ENCODE measurements at regions not wholly inside any gene's neighbourhood (a gene's known extent, or its start where the extent isn't known, plus 50 kb on each side); places are given as distances from the start of the nearest gene placed in this dataset.

DNA sequence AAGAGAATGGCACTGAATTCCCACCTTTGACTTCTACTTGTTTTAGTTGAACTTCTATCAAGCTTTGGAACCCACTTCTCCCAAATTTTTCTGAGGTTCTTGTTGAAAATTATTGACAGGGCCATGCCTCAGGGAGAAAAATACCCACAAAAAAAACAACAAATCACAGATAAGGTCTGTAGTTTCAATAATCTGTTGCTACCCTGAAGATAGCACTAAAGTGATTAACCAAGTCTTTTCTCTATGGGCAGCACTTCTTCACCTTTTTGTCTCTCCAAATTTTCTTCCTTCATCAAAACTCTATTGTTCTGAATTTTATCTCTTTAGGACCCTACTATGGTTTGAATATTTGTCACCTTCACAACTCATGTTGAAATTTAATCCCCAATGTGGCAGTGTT is 154.3 kb upstream of the FGF10 start:
- no peak for TF ChIP-seq CTCF (IDR thresholded peaks at IDR 0.05)
- intact Hi-C loops (cut with DNase I): no loop called here
- FAIRE-seq (no peak), ATAC-seq (no peak), DNase-seq (no peak)
- Histone ChIP-seq H3K9me3 (no peaks in the 10 kb centered on the region), H3K36me3 (no peaks in the 10 kb centered on the region), H3K4me3 (no peak overlapping the region), H3K27ac (no peak overlapping the region), H3K27me3 (no peaks in the 10 kb centered on the region), H3K4me1 (no peaks in the 10 kb centered on the region)

GRCh38 chr5:44542470-44542869 is 153.2 kb upstream of the FGF10 start:
- no peak overlapping the region for H3K27ac ChIP-seq
- WGBS, 2 donors: 71 to 80% methylated on average over 1 of the region's 1 CpG
- no peak for TF ChIP-seq CTCF (IDR thresholded peaks at IDR 0.05)
- DNase-seq: no peak
- H3K36me3 ChIP-seq: no peaks in the 10 kb centered on the region
- H3K4me1 ChIP-seq: no peaks in the 10 kb centered on the region
- no peaks in the 10 kb centered on the region for H3K9me3 ChIP-seq
- intact Hi-C loops (cut with DNase I): no loop called here
- FAIRE-seq: no peak
- ATAC-seq: no peak
- no peaks in the 10 kb centered on the region for H3K27me3 ChIP-seq
- H3K4me3 ChIP-seq: no peak overlapping the region

DNA sequence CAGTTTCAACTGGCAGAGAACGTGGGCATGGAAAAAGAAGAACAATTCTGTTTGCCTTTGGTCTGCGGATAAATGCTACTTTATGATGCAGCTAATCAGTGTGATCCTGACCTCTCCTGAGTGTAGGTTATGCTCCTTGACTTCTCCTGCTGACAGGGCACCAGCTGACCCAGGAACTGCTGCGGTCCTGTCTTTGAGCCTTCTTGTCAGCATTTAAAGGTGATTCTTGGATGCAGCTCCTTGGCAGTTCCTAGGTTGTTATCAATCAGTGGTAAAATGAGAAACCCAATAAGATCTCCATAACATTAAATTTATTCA is 150.3 kb upstream of the FGF10 start:
- no peak for TF ChIP-seq CTCF (IDR thresholded peaks at IDR 0.05)
- DNase-seq (no peak), FAIRE-seq (no peak), ATAC-seq (no peak)
- intact Hi-C loops (cut with DNase I): no loop called here
- WGBS, 2 donors: 76 to 83% methylated on average over 3 of the region's 3 CpGs
- H3K9me3 ChIP-seq: no peaks in the 10 kb centered on the region
- no peaks in the 10 kb centered on the region for H3K36me3 ChIP-seq
- H3K27me3 ChIP-seq: no peaks in the 10 kb centered on the region
- H3K27ac ChIP-seq: no peak overlapping the region
- H3K4me1 ChIP-seq: no peaks in the 10 kb centered on the region
- H3K4me3 ChIP-seq: no peak overlapping the region

DNA sequence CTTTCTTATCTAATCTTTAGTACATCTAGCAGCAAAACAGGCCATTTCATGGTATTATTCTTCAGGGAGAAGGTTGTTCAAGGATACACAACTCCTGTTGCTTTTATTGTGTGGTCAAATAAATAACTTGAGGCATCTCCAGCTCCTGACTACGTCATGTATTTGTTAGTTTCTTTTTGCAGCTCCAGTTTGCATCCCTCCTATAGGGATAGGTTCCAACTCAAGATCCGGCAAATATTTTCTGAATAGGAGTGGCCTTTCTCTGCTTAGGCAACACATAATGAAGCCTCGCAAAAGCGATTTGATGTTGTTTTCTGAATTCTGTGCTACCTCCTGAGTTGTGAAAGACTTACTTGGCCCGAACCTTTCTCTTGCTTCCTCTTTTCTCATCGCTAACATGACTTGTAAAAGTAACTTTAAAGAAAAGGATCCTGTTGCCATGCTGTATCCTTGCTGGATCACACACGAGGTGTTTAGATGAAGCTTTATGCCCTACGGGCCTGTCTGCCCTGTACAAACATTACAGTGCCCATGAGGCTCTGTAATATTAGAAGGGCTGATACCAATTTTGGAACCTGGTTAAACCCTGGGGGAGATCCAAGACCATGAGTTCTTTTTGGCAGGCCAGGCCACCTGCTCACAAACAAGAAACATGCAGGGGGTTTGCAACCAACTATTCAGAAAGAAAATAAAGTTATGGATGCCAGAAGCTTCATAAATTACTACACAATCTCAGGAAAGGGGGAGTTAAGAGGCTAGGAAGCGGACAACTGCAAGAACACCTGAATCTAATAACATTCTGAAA is 149.8 kb upstream of the FGF10 start:
- peak in 1 of 4 donors; percentile 19 for ATAC-seq
- WGBS, 2 donors: 77 to 81% methylated on average over 9 of the region's 9 CpGs
- no peak for TF ChIP-seq CTCF (IDR thresholded peaks at IDR 0.05)
- Histone ChIP-seq H3K4me3 (no peak overlapping the region), H3K27ac (no peak overlapping the region), H3K27me3 (no peaks in the 10 kb centered on the region), H3K36me3 (no peaks in the 10 kb centered on the region), H3K4me1 (no peaks in the 10 kb centered on the region), H3K9me3 (no peaks in the 10 kb centered on the region)
- FAIRE-seq: no peak
- intact Hi-C loops (cut with DNase I): no loop called here
- DNase-seq: no peak

- peak in 3 of 4 donors; percentile 14 to 47 (median 43) for TF ChIP-seq CTCF (IDR thresholded peaks at IDR 0.05)
- no peaks in the 10 kb centered on the region for H3K4me1 ChIP-seq
- FAIRE-seq: no peak
- WGBS, 2 donors: 44 to 51% methylated on average over 3 of the region's 3 CpGs
- intact Hi-C loops (cut with DNase I): no loop called here
- no peaks in the 10 kb centered on the region for H3K27me3 ChIP-seq
- H3K27ac ChIP-seq: no peak overlapping the region
- H3K9me3 ChIP-seq: no peaks in the 10 kb centered on the region
- peak in 3 of 4 donors; percentile 57 to 64 (median 63) for ATAC-seq
- DNase-seq: peak in 3 of 6 donors; percentile 5 to 33 (median 18)
- H3K36me3 ChIP-seq: no peaks in the 10 kb centered on the region
- H3K4me3 ChIP-seq: no peak overlapping the region
These were observed 147.5 kb upstream of the FGF10 start for GRCh38 chr5:44536650-44537260.
